Activated naive CD4-positive, alpha-beta T cell treated with anti-CD3 and anti-CD28 coated beads, Interleukin-2, amount 50 U/mL, for 24 hours (primary cell): ENCODE measurements at regions not wholly inside any gene's neighbourhood (a gene's known extent, or its start where the extent isn't known, plus 50 kb on each side); places are given as distances from the start of the nearest gene placed in this dataset.

ENCODE experiments used
- H3K27ac Mint-ChIP-seq: one replicate; pipeline ENCODE4 v1.8.0; 2021; ENCODE audit warnings: mild to moderate bottlenecking, mixed read lengths
- H3K27me3 Mint-ChIP-seq: one replicate; pipeline ENCODE4 v1.8.0; 2021; ENCODE audit warnings: mixed read lengths
- H3K36me3 Mint-ChIP-seq: one replicate; pipeline ENCODE4 v1.8.0; 2021; ENCODE audit warnings: mixed read lengths
- H3K4me1 Mint-ChIP-seq: one replicate; pipeline ENCODE4 v1.8.0; 2021; ENCODE audit warnings: mixed read lengths
- H3K4me3 Mint-ChIP-seq: one replicate; pipeline ENCODE4 v1.8.0; 2021; ENCODE audit warnings: mild to moderate bottlenecking, mixed read lengths
- H3K9me3 Mint-ChIP-seq: one replicate; pipeline ENCODE4 v1.8.0; 2021; ENCODE audit warnings: mixed read lengths

- H3K4me3 Mint-ChIP-seq, result no peak overlapping the region
- peaks cover 10% of the 10 kb centered on the region for H3K36me3 Mint-ChIP-seq
- H3K27me3 Mint-ChIP-seq, result peaks cover 2% of the 10 kb centered on the region
- H3K27ac Mint-ChIP-seq, result no peak overlapping the region
- peaks cover 9% of the 10 kb centered on the region for H3K9me3 Mint-ChIP-seq
- no peaks in the 10 kb centered on the region for H3K4me1 Mint-ChIP-seq
Observed at GRCh38 chr11:2083411-2083810, 55.8 kb downstream of the IGF2 start.

- Mint-ChIP-seq H3K4me3 (peak overlapping the region; percentile 15), H3K36me3 (no peaks in the 10 kb centered on the region), H3K27me3 (peaks cover 4% of the 10 kb centered on the region), H3K27ac (peak overlapping the region; percentile 32), H3K9me3 (no peaks in the 10 kb centered on the region), H3K4me1 (peaks cover 12% of the 10 kb centered on the region)
Observed at GRCh38 chr11:2077061-2077802, 62.0 kb downstream of the IGF2 start.

GRCh38 chr11:2076441-2076840, 62.7 kb downstream of the IGF2 start:
- Mint-ChIP-seq H3K9me3 (no peaks in the 10 kb centered on the region), H3K4me1 (peaks cover 12% of the 10 kb centered on the region), H3K36me3 (no peaks in the 10 kb centered on the region), H3K4me3 (no peak overlapping the region), H3K27ac (no peak overlapping the region), H3K27me3 (peaks cover 11% of the 10 kb centered on the region)

GRCh38 chr11:2074266-2074825, 64.8 kb downstream of the IGF2 start:
- Mint-ChIP-seq H3K9me3 (no peaks in the 10 kb centered on the region), H3K27me3 (peaks cover 16% of the 10 kb centered on the region), H3K27ac (no peak overlapping the region), H3K36me3 (no peaks in the 10 kb centered on the region), H3K4me1 (peaks cover 12% of the 10 kb centered on the region), H3K4me3 (no peak overlapping the region)

DNA sequence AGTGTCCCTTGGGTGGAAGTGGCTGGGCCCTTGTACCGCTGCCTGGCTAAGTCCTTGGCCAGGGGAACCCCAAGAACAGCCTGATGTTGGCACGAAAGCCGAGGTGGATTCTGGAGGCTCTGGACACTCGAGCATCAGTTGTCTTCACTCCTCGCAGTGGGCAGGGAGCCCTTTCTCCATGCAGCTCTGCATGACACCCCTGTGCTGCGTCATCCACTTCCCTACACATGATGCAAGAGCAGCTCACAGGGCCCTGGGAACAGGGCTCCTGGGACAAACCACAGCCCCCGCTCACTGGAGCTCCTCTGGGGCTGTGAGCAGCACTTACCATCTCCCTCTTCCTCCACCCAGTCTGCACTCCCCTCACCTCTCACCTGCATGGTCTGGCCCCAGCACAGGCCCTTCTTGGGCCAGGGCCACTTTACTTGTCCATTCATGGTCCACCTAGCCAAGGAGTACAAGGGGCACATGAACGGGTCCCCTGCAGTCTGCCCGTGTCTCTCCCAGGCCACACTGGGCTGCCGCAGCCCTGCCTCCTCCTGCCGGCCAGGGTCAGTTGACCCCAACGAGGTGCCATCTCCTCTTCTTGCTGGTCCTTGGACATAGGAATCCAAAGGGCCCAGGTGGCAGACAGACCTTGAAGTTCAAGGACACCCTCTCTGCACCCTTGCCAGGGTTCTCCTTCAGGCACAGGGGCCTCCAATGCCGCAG, 66.5 kb downstream of the IGF2 start:
- peaks cover 16% of the 10 kb centered on the region for H3K27me3 Mint-ChIP-seq
- no peak overlapping the region for H3K27ac Mint-ChIP-seq
- H3K4me3 Mint-ChIP-seq, result no peak overlapping the region
- peaks cover 10% of the 10 kb centered on the region for H3K4me1 Mint-ChIP-seq
- H3K36me3 Mint-ChIP-seq, result no peaks in the 10 kb centered on the region
- no peaks in the 10 kb centered on the region for H3K9me3 Mint-ChIP-seq

GRCh38 chr11:2071748-2072385, 67.3 kb downstream of the IGF2 start:
- peaks cover 16% of the 10 kb centered on the region for H3K27me3 Mint-ChIP-seq
- H3K36me3 Mint-ChIP-seq, result no peaks in the 10 kb centered on the region
- no peak overlapping the region for H3K4me3 Mint-ChIP-seq
- H3K4me1 Mint-ChIP-seq, result peaks cover 2% of the 10 kb centered on the region
- H3K27ac Mint-ChIP-seq, result no peak overlapping the region
- H3K9me3 Mint-ChIP-seq, result no peaks in the 10 kb centered on the region
